ENCODE measurements at regions not wholly inside any gene's neighbourhood (a gene's known extent, or its start where the extent isn't known, plus 50 kb on each side); places are given as distances from the start of the nearest gene placed in this dataset.

DNA sequence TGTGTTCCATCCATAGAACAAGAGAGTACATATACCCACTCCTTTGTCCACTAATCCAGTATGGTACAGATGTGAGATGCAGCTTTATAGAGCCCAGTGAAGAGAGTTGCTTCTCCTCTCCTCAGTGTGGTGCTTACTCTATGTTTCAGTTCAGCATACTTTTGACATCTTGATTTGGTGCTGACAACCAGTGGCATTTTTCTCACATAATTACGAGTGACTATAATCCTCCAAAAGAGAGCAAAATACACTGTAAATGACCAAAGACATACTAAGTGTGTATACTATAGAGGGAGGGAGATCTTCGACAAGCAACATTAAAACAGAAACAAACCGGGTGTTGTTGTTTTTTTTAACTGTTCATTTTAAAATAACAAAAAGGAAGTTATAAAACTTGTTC is 191.5 kb downstream of the KLHL28 start:
- H3K27me3 ChIP-seq (replicated peaks; ENCODE audit: insufficient read depth): no peaks in the 10 kb centered on the region
- no peak overlapping the region for H3K4me3 ChIP-seq
- no peaks in the 10 kb centered on the region for H3K4me1 ChIP-seq (replicated peaks)
- TF ChIP-seq, protein P1, sequence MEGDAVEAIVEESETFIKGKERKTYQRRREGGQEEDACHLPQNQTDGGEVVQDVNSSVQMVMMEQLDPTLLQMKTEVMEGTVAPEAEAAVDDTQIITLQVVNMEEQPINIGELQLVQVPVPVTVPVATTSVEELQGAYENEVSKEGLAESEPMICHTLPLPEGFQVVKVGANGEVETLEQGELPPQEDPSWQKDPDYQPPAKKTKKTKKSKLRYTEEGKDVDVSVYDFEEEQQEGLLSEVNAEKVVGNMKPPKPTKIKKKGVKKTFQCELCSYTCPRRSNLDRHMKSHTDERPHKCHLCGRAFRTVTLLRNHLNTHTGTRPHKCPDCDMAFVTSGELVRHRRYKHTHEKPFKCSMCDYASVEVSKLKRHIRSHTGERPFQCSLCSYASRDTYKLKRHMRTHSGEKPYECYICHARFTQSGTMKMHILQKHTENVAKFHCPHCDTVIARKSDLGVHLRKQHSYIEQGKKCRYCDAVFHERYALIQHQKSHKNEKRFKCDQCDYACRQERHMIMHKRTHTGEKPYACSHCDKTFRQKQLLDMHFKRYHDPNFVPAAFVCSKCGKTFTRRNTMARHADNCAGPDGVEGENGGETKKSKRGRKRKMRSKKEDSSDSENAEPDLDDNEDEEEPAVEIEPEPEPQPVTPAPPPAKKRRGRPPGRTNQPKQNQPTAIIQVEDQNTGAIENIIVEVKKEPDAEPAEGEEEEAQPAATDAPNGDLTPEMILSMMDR (IDR thresholded peaks at IDR 0.05): no peak
- no peak for TF ChIP-seq POLR2A (IDR thresholded peaks at IDR 0.05)
- TF ChIP-seq POLR2AphosphoS5 (IDR thresholded peaks at IDR 0.05): no peak
- intact Hi-C loops (cut with DNase I): no loop called here
- H3K27ac ChIP-seq: no peak overlapping the region
- H3K9me3 ChIP-seq: no peaks in the 10 kb centered on the region
- DNase-seq (ENCODE audit: low spot score): no peak
- H3K36me3 ChIP-seq: no peaks in the 10 kb centered on the region
- WGBS: 81% methylated on average over 3 of the region's 3 CpGs

DNA sequence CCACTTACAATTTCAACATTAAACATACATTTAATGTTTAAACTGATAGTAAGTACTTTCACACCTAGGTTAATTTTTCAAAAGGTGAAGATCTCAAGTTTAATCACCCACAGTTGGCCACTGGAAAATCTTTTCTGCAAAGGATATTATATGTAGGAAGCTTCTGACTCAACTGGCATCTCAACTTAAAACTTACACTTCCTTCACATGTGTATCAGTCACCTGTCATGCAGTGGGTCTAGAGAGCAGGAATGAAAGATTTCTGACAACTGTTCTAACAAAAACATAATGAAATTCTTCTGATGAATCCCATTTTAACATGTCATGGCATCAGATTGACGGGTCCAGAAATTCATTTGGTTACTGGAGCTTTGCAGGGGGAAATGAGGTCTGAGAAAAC is 192.8 kb downstream of the KLHL28 start:
- Histone ChIP-seq H3K27me3 (replicated peaks; ENCODE audit: insufficient read depth) (no peaks in the 10 kb centered on the region), H3K9me3 (no peaks in the 10 kb centered on the region), H3K36me3 (no peaks in the 10 kb centered on the region), H3K4me3 (no peak overlapping the region), H3K4me1 (replicated peaks) (no peaks in the 10 kb centered on the region), H3K27ac (no peak overlapping the region)
- 74% methylated on average over 1 of the region's 1 CpG for WGBS
- intact Hi-C loops (cut with DNase I): no loop called here
- TF ChIP-seq POLR2AphosphoS5 (IDR thresholded peaks at IDR 0.05) (no peak), POLR2A (IDR thresholded peaks at IDR 0.05) (no peak)
- TF ChIP-seq, protein P1 (IDR thresholded peaks at IDR 0.05): no peak
- no peak for DNase-seq (ENCODE audit: low spot score)

DNA sequence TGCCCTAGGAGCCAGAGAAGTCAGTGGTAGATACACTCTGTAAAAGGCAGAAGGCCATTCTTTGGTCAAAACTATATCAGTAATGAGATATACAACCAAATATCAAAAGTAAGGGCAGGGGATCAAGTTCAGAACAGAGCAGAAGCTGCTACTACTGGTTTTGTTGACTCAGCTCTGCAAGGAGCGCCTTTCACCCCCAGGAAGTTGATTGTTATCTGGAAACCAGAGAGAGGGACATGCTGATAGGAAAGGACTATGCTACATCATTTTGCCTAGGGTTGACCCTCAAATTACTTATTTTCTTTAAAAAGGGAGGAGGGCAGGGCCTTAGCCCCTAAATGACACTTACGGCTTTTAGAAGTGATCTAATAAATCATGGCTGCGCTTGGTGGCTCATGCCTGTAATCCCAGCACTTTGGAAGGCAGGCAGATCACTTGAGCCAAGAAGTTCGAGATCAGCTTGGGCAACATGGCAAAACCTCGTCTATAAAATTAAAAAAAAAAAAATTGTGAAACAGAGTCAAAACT is 194.0 kb downstream of the KLHL28 start:
- no peak for DNase-seq (ENCODE audit: low spot score)
- TF ChIP-seq, protein P1 (IDR thresholded peaks at IDR 0.05): no peak
- no peak for TF ChIP-seq POLR2AphosphoS5 (IDR thresholded peaks at IDR 0.05)
- intact Hi-C loops (cut with DNase I): no loop called here
- Histone ChIP-seq H3K4me3 (no peak overlapping the region), H3K9me3 (no peaks in the 10 kb centered on the region), H3K27me3 (replicated peaks; ENCODE audit: insufficient read depth) (no peaks in the 10 kb centered on the region), H3K36me3 (no peaks in the 10 kb centered on the region), H3K4me1 (replicated peaks) (no peaks in the 10 kb centered on the region), H3K27ac (no peak overlapping the region)
- 40% methylated on average over 5 of the region's 5 CpGs for WGBS

DNA sequence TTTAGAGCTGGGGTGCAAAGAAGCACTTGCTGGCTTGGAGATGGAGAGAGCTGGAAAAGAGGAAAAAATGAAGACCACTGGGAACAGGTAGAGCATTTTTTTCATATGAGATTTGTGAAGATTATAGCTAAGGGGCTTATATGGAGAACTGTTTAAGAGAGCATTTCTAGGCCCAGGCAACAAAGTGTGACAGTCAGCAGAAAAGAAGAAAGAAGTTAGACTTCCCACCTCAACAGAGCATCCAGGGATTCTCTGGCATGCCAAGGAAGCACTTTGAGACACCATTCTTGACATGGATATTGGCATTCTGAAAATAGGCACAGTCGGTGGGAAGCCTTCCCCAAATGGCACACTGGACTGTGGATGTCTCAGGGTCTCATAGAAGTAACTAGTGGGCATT is 195.5 kb downstream of the KLHL28 start:
- TF ChIP-seq, protein P1 (IDR thresholded peaks at IDR 0.05): no peak
- no peak for TF ChIP-seq POLR2A (IDR thresholded peaks at IDR 0.05)
- TF ChIP-seq POLR2AphosphoS5 (IDR thresholded peaks at IDR 0.05): no peak
- H3K27ac ChIP-seq: no peak overlapping the region
- 100% methylated on average over 1 of the region's 1 CpG for WGBS
- H3K4me1 ChIP-seq (replicated peaks): no peaks in the 10 kb centered on the region
- intact Hi-C loops (cut with DNase I): no loop called here
- no peaks in the 10 kb centered on the region for H3K27me3 ChIP-seq (replicated peaks; ENCODE audit: insufficient read depth)
- no peaks in the 10 kb centered on the region for H3K36me3 ChIP-seq
- no peak overlapping the region for H3K4me3 ChIP-seq
- H3K9me3 ChIP-seq: no peaks in the 10 kb centered on the region
- no peak for DNase-seq (ENCODE audit: low spot score)

GRCh38 chr14:44763356-44763755 is 198.4 kb downstream of the KLHL28 start:
- Histone ChIP-seq H3K4me1 (replicated peaks) (no peaks in the 10 kb centered on the region), H3K9me3 (no peaks in the 10 kb centered on the region), H3K36me3 (no peaks in the 10 kb centered on the region), H3K27me3 (replicated peaks; ENCODE audit: insufficient read depth) (no peaks in the 10 kb centered on the region), H3K4me3 (no peak overlapping the region), H3K27ac (no peak overlapping the region)
- no peak for DNase-seq (ENCODE audit: low spot score)
- TF ChIP-seq POLR2AphosphoS5 (IDR thresholded peaks at IDR 0.05) (no peak), POLR2A (IDR thresholded peaks at IDR 0.05) (no peak)
- TF ChIP-seq, protein P1 (IDR thresholded peaks at IDR 0.05): no peak
- intact Hi-C loops (cut with DNase I): no loop called here
- 53% methylated on average over 1 of the region's 1 CpG for WGBS

Measured in prostate gland (tissue), 2 donors.